Natural killer cell (primary cell): ENCODE measurements at regions not wholly inside any gene's neighbourhood (a gene's known extent, or its start where the extent isn't known, plus 50 kb on each side); places are given as distances from the start of the nearest gene placed in this dataset.

Source experiments
- ATAC-seq, 3 donors: fragments of 150-1000 bp in 2 of 3; fragments of 200-7000 bp in 1 of 3; cut with Tn5 transposase; 1 replicate in 1 of 3; 2 replicates in 2 of 3; pipeline ENCODE4 v1.10.0; 2021; ENCODE audit warnings: mild to moderate bottlenecking in 2 of 3, moderate library complexity in 2 of 3
- DNase-seq, 2 donors: peaks; one replicate each; pipeline versions ENCODE4 v3.0.0 to v3.0.0-alpha.2; 2013 to 2021; ENCODE audit warnings: mixed read lengths in 1 of 2
- H3K27ac ChIP-seq: one replicate; pipeline ENCODE4 v1.5.1; 2013; ENCODE audit warnings: mild to moderate bottlenecking, low read length
- H3K27me3 ChIP-seq: one replicate; pipeline ENCODE4 v1.6.1; 2013; ENCODE audit warnings: low read length; ENCODE audit not compliant: control insufficient read depth, insufficient read depth
- H3K36me3 ChIP-seq: one replicate; pipeline ENCODE4 v1.6.1; 2013; ENCODE audit warnings: low read length; ENCODE audit not compliant: control insufficient read depth, insufficient read depth
- H3K4me1 ChIP-seq: one replicate; pipeline ENCODE4 v1.6.1; 2013; ENCODE audit warnings: low read length; ENCODE audit not compliant: control insufficient read depth, insufficient read depth
- H3K4me3 ChIP-seq: one replicate; pipeline ENCODE4 v1.5.1; 2013; ENCODE audit warnings: low read length
- H3K9me3 ChIP-seq: one replicate; pipeline ENCODE4 v1.6.1; 2013; ENCODE audit warnings: low read length; ENCODE audit not compliant: control insufficient read depth, insufficient read depth
- H3K27ac Mint-ChIP-seq, 2 donors: one replicate each; pipeline ENCODE4 v1.8.0; 2022; ENCODE audit warnings: mild to moderate bottlenecking in 2 of 2, mixed read lengths in 2 of 2, moderate library complexity in 1 of 2
- H3K27me3 Mint-ChIP-seq, 2 donors: one replicate each; pipeline ENCODE4 v1.8.0; 2022; ENCODE audit warnings: low read depth in 2 of 2, mixed read lengths in 2 of 2
- H3K36me3 Mint-ChIP-seq: one replicate; pipeline ENCODE4 v1.8.0; 2022; ENCODE audit warnings: mixed read lengths
- H3K4me1 Mint-ChIP-seq, 2 donors: one replicate each; pipeline ENCODE4 v1.8.0; 2022; ENCODE audit warnings: mixed read lengths in 2 of 2
- H3K4me3 Mint-ChIP-seq: one replicate; pipeline ENCODE4 v1.8.0; 2022; ENCODE audit warnings: mild to moderate bottlenecking, moderate library complexity, mixed read lengths
- H3K9me3 Mint-ChIP-seq, 2 donors: one replicate each; pipeline ENCODE4 v1.8.0; 2022; ENCODE audit warnings: mixed read lengths in 2 of 2
- CTCF ChIP-seq: fragments of 200-600 bp; IDR thresholded peaks from one replicate; pipeline ENCODE4 v1.8.0; 2022; ENCODE audit warnings: antibody characterized with exemption
- WGBS: methylation state at CpG from one replicate; pipeline ENCODE4 v1.1.7; 2013; ENCODE audit warnings: missing lambda C conversion rate; ENCODE audit not compliant: insufficient coverage; 5-methylcytosine and 5-hydroxymethylcytosine counted together
- intact Hi-C: fragments of 100-400 bp; cut with micrococcal nuclease; formaldehyde crosslinking; loops from one replicate; pipeline ENCODE4 v1.14.2; 2022

- ATAC-seq (no peak), DNase-seq (no peak)
- H3K27me3 ChIP-seq, result no peaks in the 10 kb centered on the region
- intact Hi-C loops, result loop anchor here (10.0 kb wide), 1 partner anchor 233 kb away; no protein-coding TSS in a partner anchor
- Mint-ChIP-seq H3K27ac (no peak overlapping the region), H3K36me3 (no peaks in the 10 kb centered on the region), H3K27me3 (no peaks in the 10 kb centered on the region), H3K4me3 (no peak overlapping the region), H3K9me3 (no peaks in the 10 kb centered on the region), H3K4me1 (no peaks in the 10 kb centered on the region)
- no peak overlapping the region for H3K27ac ChIP-seq
- H3K4me3 ChIP-seq, result no peak overlapping the region
- no peaks in the 10 kb centered on the region for H3K9me3 ChIP-seq
- WGBS, result 80% methylated on average over 1 of the region's 1 CpG
- H3K36me3 ChIP-seq, result no peaks in the 10 kb centered on the region
- no peaks in the 10 kb centered on the region for H3K4me1 ChIP-seq
- TF ChIP-seq CTCF, result no peak
These were observed 130.5 kb upstream of the MB21D2 start for GRCh38 chr3:193048127-193048526.

GRCh38 chr3:193049935-193050334 lies 132.3 kb upstream of the MB21D2 start:
- H3K9me3 ChIP-seq, result no peaks in the 10 kb centered on the region
- no peaks in the 10 kb centered on the region for H3K27me3 ChIP-seq
- no peak for ATAC-seq
- Mint-ChIP-seq H3K9me3 (no peaks in the 10 kb centered on the region), H3K27me3 (no peaks in the 10 kb centered on the region), H3K4me1 (no peaks in the 10 kb centered on the region), H3K36me3 (no peaks in the 10 kb centered on the region), H3K4me3 (no peak overlapping the region), H3K27ac (no peak overlapping the region)
- TF ChIP-seq CTCF, result no peak
- no peaks in the 10 kb centered on the region for H3K4me1 ChIP-seq
- 80% methylated on average over 3 of the region's 4 CpGs for WGBS
- DNase-seq, result no peak
- no peaks in the 10 kb centered on the region for H3K36me3 ChIP-seq
- no peak overlapping the region for H3K27ac ChIP-seq
- intact Hi-C loops, result loop anchor here (10.0 kb wide), 1 partner anchor 235 kb away; no protein-coding TSS in a partner anchor
- no peak overlapping the region for H3K4me3 ChIP-seq

- Mint-ChIP-seq H3K4me3 (no peak overlapping the region), H3K36me3 (no peaks in the 10 kb centered on the region)
These were observed 133.7 kb upstream of the MB21D2 start for GRCh38 chr3:193051314-193051713.

More at GRCh38 chr3:193051314-193051713, 133.7 kb upstream of the MB21D2 start:
- Histone ChIP-seq H3K27ac (no peak overlapping the region), H3K27me3 (no peaks in the 10 kb centered on the region), H3K4me1 (no peaks in the 10 kb centered on the region), H3K9me3 (no peaks in the 10 kb centered on the region), H3K36me3 (no peaks in the 10 kb centered on the region), H3K4me3 (no peak overlapping the region)
- DNase-seq, result no peak
- Mint-ChIP-seq H3K27ac (no peak overlapping the region), H3K9me3 (no peaks in the 10 kb centered on the region), H3K27me3 (no peaks in the 10 kb centered on the region), H3K4me1 (no peaks in the 10 kb centered on the region)
- TF ChIP-seq CTCF, result no peak
- 93% methylated on average over 4 of the region's 4 CpGs for WGBS
- no peak for ATAC-seq
- intact Hi-C loops, result no loop called here
